HG02852 (cell line): ENCODE measurements at regions not wholly inside any gene's neighbourhood (a gene's known extent, or its start where the extent isn't known, plus 50 kb on each side); places are given as distances from the start of the nearest gene placed in this dataset.

Source experiments
- ATAC-seq: cut with Tn5 transposase; IDR thresholded peaks from one replicate; pipeline ENCODE4 v1.9.1; 2021; ENCODE audit warnings: mild to moderate bottlenecking, moderate library complexity; ENCODE audit not compliant: unreplicated experiment

DNA sequence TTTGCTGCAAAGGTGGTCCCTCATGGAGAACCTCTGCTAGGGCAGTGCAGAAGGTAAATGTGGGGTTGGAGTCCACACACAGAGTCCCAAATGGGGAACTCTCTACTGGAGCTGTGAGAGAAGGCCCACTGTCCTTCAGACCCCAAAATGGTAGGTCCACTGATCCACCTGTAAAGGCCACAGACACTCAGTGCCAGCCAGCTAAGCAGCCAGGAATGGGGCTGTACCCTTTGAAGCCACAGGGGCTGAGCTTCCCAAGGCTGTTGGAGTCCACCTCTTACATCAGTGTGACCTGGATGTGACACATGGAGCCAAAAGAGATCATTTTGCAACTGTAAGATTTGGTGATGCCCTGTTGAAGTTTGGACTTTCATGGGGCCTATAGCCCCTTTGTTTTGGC lies 252.4 kb upstream of the GULP1 start:
- no peak for ATAC-seq

DNA sequence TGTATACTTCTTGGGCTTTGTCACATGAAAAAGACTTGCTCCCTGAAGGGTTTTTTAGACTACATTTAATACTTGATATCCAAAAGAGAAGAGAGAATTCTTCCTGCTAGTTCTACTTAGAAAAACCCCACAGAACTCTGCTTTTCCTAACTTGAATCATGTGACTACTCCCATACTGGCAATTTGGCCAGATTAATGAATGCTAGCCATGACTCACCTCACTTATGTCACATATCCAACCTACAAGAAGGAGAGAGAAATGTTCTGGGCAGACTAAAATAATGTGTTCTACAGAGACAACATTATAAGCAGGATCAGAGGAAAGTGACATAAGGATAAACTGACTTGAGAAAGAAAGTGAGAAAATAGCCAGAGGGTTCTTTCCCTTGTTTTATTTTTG lies 249.3 kb upstream of the GULP1 start:
- no peak for ATAC-seq

DNA sequence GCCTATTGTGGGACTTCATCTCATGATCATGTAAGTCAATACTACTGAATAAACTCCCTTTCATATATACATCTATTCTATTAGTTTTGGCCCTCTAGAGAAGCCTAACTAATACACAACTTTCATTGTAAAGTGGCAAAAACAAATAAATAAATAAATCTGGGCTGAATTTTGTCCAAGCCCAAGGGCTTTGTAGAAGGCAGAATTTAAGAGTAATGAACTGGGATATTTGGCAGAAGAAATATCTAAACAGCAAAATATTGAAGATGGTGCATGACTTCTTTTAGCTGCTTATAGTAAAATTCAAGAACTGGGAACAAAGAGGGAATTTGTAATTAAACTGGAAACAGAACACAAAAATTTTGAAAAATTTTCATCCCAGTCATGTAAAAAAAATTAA lies 246.7 kb upstream of the GULP1 start:
- ATAC-seq: no peak

DNA sequence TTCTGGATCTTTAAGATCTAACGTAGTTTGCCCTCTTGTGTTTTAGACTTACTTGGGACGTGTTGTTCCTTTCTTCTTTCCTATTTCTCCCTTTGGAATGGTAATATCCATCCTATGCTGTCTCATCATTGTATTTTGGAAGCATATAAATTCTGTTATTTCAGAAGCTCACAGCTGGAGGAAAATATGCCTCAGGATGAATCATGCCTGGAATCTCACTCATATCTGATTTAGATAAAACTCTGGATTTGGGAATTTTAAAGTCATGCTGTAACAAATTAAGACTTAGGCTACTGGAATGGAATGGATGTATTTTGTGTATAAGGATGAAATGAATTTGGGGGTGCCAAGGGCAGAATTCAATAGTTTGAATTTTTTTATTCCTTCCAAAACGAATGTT lies 245.2 kb upstream of the GULP1 start:
- no peak for ATAC-seq

DNA sequence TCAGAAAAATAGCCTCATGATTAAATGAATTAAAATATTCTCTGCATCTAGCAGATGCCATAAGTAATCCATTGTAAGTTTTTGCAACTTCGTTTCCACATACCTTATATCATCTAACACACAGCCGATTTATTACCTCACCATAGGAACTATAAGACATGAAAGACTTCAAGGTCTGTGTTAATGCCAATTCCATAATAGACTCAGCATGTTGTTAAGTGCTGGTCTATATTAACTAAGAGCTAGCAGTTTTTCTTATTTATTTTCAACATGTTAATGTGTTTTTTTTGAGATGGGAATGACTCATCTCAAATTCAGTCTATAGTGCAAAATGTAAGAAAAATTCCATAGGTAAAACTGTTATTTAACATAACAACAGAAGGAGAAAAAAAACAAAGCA lies 243.9 kb upstream of the GULP1 start:
- ATAC-seq: no peak

DNA sequence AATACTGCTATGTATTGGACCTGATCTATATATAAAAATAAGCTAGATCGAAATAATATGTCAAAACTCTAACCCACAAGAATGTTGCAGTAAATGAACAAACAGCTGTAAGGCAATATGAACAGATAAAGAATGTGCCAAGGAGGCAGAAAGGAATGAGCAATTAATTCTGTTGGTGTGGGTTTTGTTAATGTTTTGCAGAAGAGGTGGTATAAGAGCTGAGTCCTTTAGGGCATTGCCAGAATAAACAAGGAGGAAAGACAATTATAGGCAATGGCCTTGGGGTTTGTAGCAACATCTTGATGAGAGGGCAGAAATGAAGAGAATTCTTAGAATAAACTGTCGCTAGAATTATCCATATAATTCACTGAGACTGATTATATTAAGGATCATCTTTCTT lies 240.9 kb upstream of the GULP1 start:
- ATAC-seq: no peak

DNA sequence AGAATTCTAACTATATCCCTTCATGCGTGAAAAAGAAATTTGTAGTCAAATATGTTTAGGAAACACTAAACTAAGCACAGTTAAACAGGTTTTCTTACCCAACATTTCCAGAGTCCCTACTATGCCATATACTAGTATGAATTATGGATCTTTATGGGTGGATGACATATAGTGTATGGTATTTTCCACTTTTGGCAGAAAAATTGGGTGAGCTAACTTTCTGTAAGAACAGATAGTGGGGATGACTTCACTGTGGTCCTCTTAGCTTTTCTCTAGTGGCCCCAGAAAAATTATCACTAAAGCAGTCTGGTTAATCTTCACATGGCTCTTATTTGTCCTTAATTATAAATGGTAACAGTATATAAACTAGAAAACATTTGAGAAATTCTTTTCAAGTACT lies 240.0 kb upstream of the GULP1 start:
- no peak for ATAC-seq

DNA sequence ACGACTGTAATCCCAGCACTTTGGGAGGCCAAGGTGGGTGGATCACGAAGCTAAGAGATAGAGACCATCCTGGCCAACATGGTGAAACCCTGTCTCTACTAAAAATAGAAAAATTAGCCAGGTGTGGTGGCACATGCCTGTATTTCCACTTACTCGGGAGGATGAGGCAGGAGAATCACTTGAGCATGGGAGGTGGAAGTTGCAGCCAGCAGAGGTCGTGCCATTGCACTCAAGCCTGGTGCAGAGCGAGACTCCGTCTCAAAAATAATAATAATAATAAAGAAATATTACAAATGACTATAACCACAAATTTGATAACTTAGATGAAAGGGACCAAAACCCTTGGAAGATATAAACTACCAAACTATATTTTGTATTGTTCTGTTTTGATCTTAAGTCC lies 226.3 kb upstream of the GULP1 start:
- no peak for ATAC-seq

DNA sequence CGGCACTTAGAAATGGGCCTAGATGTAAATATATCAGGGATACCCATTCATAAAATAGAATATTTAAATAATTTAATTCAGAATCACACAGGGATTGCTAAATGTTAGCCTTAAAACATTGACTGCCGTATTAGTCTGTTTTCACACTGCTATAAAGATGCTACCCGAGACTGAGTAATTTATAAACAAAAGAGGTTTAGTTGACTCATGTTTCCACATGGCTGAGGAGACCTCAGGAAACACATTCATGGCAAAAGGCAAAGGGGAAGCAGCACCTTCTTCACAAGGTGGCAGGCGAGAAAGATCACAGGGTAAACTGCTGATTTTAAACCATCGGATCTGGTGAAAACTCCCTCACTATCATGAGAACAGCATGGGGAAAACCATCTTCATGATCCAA lies 223.6 kb upstream of the GULP1 start:
- ATAC-seq: no peak

DNA sequence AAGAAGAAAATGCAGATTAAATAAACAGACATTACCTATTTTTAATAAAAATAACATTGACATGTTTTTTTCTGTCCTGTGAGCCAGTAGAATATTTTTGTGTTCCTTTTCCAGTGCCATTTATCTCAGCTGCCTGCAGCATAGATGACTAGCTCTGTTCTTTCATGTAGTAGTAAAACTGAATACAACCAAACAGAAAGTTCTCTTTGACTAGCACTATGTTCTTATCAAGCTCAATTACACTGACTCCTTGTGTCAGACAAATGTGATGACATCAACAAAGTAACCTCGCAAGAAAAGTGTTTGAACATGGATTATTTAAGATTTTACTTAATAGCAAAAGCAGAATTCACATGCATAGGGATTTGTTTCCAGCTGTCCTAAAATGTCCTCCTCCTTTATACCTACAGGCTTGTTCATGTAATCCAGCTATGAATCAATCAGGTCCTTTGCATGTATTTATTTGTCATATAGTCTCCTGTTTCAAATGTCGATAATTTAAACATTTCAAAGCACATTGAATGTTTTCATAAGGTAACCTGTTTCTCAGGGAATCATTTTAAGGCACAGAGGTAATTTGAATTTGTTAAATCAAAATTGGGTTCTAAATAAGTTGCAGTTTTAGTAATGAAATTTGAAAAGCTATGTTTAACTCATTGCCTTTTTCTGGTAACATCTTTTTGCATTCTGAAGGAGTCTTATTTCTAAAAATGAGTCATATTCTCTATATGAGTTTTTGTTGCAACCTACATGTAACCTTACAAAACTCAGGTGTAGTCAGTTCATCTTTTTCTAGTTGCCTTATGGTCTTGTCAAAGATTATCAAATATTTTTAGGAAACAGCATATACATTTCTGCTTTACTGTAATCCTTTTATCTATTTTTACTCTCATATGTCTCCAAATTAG lies 215.3 kb upstream of the GULP1 start:
- peak; percentile 87 for ATAC-seq

DNA sequence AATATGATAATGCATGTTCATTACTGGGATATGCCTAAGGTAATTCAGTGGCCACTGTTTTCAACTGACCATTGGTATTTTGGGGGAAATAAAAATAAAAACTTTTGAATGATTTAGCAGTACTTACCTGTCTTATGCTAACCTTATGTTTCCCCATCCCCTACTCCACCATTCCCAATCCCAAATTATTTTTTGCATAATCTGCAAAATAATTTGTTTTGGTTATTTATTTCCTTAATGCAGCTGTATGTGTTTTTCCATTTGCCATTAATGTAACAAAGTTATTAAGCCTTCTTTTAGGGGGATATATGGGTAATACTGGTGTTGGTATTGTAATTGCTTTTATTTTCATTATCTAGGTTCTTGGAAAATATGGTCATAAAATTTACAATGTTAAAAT lies 213.9 kb upstream of the GULP1 start:
- no peak for ATAC-seq

DNA sequence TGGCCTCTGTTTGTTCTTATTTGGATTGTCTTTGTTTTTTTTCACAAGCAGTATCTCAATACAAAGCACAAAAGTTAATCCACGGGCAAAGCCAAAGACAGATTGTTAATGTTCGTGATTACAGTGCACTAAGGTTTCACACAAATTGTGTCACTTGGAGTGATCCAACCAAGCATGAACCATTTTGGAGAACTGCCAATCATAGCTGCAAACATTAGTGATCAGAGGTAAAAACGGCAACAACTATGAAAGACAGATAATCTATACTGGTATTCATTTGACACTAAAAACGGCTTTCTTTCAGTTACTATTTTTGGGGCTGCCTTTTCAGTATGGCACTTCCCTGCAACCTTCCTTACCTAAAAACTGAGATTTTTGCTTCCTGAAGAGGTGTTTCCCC lies 213.1 kb upstream of the GULP1 start:
- peak; percentile 24 for ATAC-seq

DNA sequence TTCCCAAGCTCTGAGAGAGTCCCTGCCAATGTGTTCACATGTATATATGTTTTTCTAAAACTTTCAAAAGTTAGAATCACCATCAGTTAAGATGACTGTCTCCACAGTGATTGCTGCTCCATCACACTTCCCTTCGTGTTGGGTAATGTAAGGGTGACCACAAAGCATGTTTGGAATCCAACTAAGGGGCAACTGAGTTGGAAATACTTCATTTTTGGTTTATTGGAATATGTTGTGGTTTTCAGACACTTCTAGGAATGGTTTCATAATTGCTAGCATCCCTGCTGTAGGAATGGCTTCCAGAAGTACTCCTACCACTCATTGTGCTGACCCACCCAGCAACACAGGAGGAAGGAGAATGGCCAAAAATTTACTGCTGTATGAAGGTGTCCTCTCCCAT lies 212.5 kb upstream of the GULP1 start:
- no peak for ATAC-seq

DNA sequence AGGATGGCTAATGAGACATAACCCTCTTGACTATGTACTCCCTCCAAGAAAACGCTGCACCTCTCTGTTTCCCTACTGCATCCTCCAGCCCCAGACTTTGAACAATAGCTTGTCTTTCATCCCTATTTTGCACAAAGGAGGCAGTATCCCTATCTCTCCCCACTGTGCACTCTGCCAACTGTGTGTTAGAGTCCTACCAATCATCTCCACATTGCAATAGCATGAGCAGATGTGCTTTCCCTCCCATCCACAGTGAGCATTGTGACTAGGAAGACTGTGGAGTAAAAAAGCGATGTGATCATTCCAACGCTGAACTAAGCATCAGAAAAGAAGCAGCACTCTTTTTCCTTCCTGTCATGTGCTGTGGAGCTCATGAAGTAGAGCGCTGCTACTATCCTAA lies 206.3 kb upstream of the GULP1 start:
- no peak for ATAC-seq

DNA sequence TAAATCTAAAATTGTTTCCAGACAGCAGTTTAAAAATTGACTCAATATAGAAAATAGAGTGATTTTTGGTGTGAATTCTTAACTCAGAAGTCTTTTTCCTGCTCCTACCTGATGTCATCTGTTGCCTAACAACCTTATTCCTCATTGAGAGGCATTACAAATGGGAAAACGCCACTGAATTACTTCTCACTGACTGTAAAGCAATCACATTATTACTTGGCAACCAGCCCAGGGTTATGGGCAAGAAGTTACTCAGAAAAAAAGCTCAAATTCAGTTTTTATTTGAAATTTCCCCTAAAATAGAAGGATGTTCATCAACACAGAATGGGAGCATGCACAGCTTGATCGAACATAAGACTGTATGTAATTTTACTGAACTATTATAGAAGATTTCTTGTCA lies 201.8 kb upstream of the GULP1 start:
- ATAC-seq: no peak

DNA sequence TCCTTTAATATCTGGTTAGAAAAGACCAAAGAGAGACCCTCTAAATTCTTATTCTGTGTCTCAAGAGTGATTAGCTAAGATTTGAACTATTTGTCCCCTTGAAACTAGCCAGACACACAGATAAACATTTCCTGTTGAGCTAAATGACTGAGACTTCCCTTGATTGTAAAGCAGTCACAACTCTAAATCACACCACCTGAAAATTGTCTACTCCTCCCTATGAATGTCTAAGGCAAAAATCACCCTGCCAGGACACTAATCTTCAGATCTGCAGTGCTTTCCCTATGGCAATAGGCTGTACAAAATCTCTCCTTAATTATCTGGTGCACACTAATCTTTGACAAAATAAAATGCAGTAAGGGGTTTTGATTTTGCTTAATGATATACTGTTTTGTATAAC lies 200.5 kb upstream of the GULP1 start:
- ATAC-seq: no peak

DNA sequence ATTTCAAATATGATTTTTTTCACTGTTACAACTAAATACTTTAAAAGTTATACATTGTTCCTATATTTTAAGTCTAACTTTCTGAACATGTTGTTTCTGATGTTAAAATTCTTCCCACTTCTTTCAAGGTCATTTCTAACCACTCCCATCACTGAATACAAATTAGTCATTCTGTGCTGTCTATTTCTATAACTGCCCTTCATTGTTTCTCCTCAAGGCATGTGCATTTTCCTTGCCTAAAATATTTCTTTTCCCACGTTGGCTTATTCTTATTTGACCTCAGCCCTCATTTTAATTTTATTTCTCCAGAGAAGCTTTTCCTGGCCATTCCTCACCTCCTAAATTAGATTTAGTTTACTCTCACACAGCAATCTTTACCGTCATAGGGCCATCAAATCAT lies 198.9 kb upstream of the GULP1 start:
- ATAC-seq: no peak

DNA sequence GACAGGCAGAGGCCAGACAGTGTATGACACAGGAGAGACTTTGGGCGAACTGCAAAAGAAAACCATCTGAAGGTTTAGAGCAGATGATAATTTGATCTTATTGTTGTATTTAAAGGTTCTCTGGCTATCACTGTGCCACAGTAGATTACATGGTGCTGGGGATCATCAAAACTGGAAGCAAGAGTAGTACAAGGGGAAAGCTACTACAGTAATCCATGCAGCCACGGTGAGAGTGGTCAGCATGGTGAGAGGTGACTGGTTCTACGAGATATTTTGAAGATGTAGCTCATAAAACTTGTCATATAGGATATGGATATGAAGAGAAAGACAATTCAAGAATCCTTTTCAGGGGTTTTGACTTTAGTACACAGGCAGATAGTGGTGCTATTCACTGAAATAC lies 194.8 kb upstream of the GULP1 start:
- no peak for ATAC-seq

DNA sequence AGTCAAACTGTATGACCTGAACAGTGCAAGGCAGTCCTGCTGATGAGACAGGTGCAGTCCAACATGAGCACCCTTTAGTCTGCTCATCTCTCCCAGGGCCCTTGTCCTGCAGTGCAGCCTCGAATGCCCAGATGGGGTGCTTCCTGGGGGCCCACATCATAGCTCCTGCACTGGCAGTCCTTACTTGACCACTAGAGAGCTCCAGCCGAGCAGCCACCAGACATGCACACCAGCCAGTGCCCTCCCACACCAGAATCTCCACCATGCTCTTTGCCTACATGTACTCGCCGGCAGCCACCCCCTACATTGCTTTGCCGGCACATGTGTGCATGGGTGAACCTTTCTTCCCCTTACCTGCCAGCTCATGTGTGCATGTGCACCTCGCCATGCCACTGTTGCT lies 188.8 kb upstream of the GULP1 start:
- no peak for ATAC-seq

DNA sequence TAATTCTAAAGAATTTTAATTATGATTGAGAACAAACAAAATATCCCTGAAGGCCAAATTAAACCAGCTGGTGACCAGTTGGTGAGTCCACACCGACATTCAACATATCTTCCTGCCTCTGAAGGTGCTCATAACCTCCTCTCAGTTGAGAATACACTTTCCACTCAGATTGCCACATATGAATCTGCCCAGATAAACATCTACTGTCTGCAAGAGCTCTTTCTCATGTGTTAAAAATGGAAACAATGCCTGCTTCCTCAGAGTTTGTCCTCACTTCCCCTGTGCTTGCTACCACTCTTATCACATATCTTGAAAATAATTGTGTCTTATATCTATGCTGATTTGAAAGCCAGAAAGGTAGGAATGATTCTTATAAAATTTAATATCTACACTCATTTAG lies 177.7 kb upstream of the GULP1 start:
- no peak for ATAC-seq

DNA sequence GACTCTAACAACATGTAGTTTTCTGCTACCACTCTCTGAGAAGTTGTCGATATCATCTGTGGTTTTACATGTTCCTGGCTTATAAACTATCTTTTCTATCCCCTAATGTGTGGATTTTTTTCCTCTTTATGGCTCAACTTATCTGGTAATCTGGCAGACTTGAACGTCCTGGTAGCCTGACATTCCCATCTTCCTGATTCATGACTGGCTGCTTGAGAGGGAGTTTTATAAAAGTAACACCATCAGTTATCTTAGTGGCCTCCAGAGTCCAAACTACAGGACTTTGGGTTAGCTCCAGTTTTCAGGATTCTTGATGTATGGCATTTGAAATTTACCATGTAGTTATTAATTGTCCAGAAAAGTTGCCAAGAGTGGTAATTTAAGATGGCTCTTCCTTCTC lies 174.0 kb upstream of the GULP1 start:
- ATAC-seq: no peak

DNA sequence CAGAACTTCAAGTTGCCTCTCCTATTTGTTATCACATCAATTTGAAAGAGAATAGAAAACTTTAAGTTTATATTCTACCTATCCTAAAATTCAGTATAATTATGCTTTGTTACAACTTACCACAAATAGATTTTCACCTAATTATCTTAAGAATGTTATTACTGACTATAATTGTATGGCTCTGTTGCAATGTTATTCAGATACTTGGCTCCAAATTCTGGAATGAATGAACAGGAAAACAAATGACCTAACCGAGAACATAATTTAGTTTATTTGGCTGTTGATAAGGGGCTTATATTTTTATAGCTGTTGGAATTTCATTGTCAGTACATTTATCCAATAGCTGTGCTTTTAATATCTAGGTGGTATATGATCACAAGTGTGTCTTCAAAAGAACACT lies 173.2 kb upstream of the GULP1 start:
- no peak for ATAC-seq
